WTC11 (cell line): ENCODE measurements at regions not wholly inside any gene's neighbourhood (a gene's known extent, or its start where the extent isn't known, plus 50 kb on each side); places are given as distances from the start of the nearest gene placed in this dataset.
"Not testable (repeated sequence)": the region's sequence is repeated elsewhere in the genome, so short reads cannot be mapped to it uniquely, and the experiment has no call there.

Source experiments
- ATAC-seq: fragments of 200-7000 bp; cut with Tn5 transposase; 2 replicates; pipeline ENCODE4 v1.10.0; 2021; ENCODE audit warnings: mild to moderate bottlenecking, moderate library complexity
- CTCF ChIA-PET: fragments of 300-600 bp; sonication (Branson Sonifier 250); formaldehyde crosslinking; loops from one replicate; lab custom pipeline; 2021; ENCODE audit warnings: antibody characterized with exemption; lab: Charles Lee
- POLR2A ChIA-PET: fragments of 350-600 bp; sonication (Branson Sonifier 250); formaldehyde crosslinking; loops from one replicate; lab custom pipeline; 2021; ENCODE audit warnings: antibody characterized with exemption; lab: Charles Lee
- DNase-seq: peaks from one replicate; pipeline ENCODE4 v3.0.0; 2021; ENCODE audit warnings: low spot score
- H3K27ac Mint-ChIP-seq: 2 replicates; pipeline ENCODE4 v1.8.0; 2021; ENCODE audit warnings: mixed read lengths
- H3K27me3 Mint-ChIP-seq: 2 replicates; pipeline ENCODE4 v1.8.0; 2021; ENCODE audit warnings: low read depth, mild to moderate bottlenecking, moderate library complexity, mixed read lengths
- H3K36me3 Mint-ChIP-seq: 2 replicates; pipeline ENCODE4 v1.8.0; 2021; ENCODE audit warnings: mixed read lengths
- H3K4me1 Mint-ChIP-seq: 2 replicates; pipeline ENCODE4 v1.8.0; 2022; ENCODE audit warnings: mixed read lengths
- H3K4me3 Mint-ChIP-seq: 2 replicates; pipeline ENCODE4 v1.8.0; 2021; ENCODE audit warnings: mild to moderate bottlenecking, moderate library complexity, mixed read lengths
- H3K9me3 Mint-ChIP-seq: 2 replicates; pipeline ENCODE4 v1.8.0; 2021; ENCODE audit warnings: mixed read lengths
- AR ChIP-seq: fragments of 250-450 bp; sonication (Bioruptor Pico); IDR thresholded peaks from 2 replicates; pipeline ENCODE4 v1.9.0; 2021; ENCODE audit warnings: mild to moderate bottlenecking
- ATF1 ChIP-seq: sonication (generic); formaldehyde crosslinking; IDR thresholded peaks from 2 replicates; pipeline ENCODE4 v1.8.1; 2023; ENCODE audit warnings: mild to moderate bottlenecking, moderate library complexity, missing genetic modification reagents
- CBFB ChIP-seq: sonication (generic); formaldehyde crosslinking; IDR thresholded peaks from 2 replicates; pipeline ENCODE4 v1.8.1; 2022; ENCODE audit warnings: mild to moderate bottlenecking, low read depth, missing genetic modification reagents
- E2F4 ChIP-seq: sonication (generic); formaldehyde crosslinking; IDR thresholded peaks from 2 replicates; pipeline ENCODE4 v1.8.1; 2022; ENCODE audit warnings: low read depth, mild to moderate bottlenecking, moderate library complexity, missing genetic modification reagents, borderline replicate concordance
- FOXP1 ChIP-seq: sonication (generic); formaldehyde crosslinking; IDR thresholded peaks from 2 replicates; pipeline ENCODE4 v1.8.0; 2022; ENCODE audit warnings: missing genetic modification reagents, mild to moderate bottlenecking, moderate library complexity, borderline replicate concordance
- GTF2I ChIP-seq: fragments of 250-450 bp; sonication (Bioruptor Pico); conservative IDR thresholded peaks from 2 replicates; pipeline ENCODE4 v1.4.0; 2021; ENCODE audit warnings: mild to moderate bottlenecking
- IRF1 ChIP-seq: sonication (generic); formaldehyde crosslinking; IDR thresholded peaks from 2 replicates; pipeline ENCODE4 v1.8.0; 2023; ENCODE audit warnings: missing genetic modification reagents
- JUN ChIP-seq: sonication (generic); formaldehyde crosslinking; IDR thresholded peaks from 2 replicates; pipeline ENCODE4 v1.8.0; 2023; ENCODE audit warnings: mild to moderate bottlenecking, missing genetic modification reagents
- KAT7 ChIP-seq: sonication (generic); formaldehyde crosslinking; IDR thresholded peaks from 2 replicates; pipeline ENCODE4 v1.8.1; 2023; ENCODE audit warnings: missing genetic modification reagents, mild to moderate bottlenecking, borderline replicate concordance
- NFYB ChIP-seq: sonication (generic); formaldehyde crosslinking; conservative IDR thresholded peaks from 2 replicates; pipeline ENCODE4 v1.8.0; 2022; ENCODE audit warnings: low read depth, missing genetic modification reagents
- NR3C1 ChIP-seq: sonication (generic); formaldehyde crosslinking; conservative IDR thresholded peaks from 2 replicates; pipeline ENCODE4 v1.8.1; 2023; ENCODE audit warnings: low read depth, mild to moderate bottlenecking, missing genetic modification reagents
- PREB ChIP-seq: sonication (generic); formaldehyde crosslinking; IDR thresholded peaks from 2 replicates; pipeline ENCODE4 v1.8.1; 2022; ENCODE audit warnings: mild to moderate bottlenecking, missing genetic modification reagents, moderate library complexity, borderline replicate concordance
- PRRX2 ChIP-seq: fragments of 250-450 bp; sonication (Bioruptor Pico); IDR thresholded peaks from 2 replicates; pipeline ENCODE4 v1.8.0; 2021; ENCODE audit warnings: mild to moderate bottlenecking
- RELA ChIP-seq: sonication (generic); formaldehyde crosslinking; IDR thresholded peaks from 2 replicates; pipeline ENCODE4 v1.8.1; 2022; ENCODE audit warnings: missing genetic modification reagents, mild to moderate bottlenecking, borderline replicate concordance
- TEAD4 ChIP-seq: sonication (generic); formaldehyde crosslinking; IDR thresholded peaks from 2 replicates; pipeline ENCODE4 v1.8.0; 2022; ENCODE audit warnings: mild to moderate bottlenecking, missing genetic modification reagents
- USF1 ChIP-seq: sonication (generic); formaldehyde crosslinking; IDR thresholded peaks from 2 replicates; pipeline ENCODE4 v1.8.0; 2022; ENCODE audit warnings: mild to moderate bottlenecking, missing genetic modification reagents
- ZMAT4 ChIP-seq: fragments of 250-450 bp; sonication (Bioruptor Pico); IDR thresholded peaks from 2 replicates; pipeline ENCODE4 v1.9.0; 2021; ENCODE audit warnings: mild to moderate bottlenecking
- ZNF121 ChIP-seq: sonication (generic); formaldehyde crosslinking; IDR thresholded peaks from 2 replicates; pipeline ENCODE4 v1.8.0; 2023; ENCODE audit warnings: missing genetic modification reagents
- ZNF219 ChIP-seq: sonication (generic); formaldehyde crosslinking; IDR thresholded peaks from 2 replicates; pipeline ENCODE4 v1.8.0; 2023; ENCODE audit warnings: missing genetic modification reagents, mild to moderate bottlenecking, borderline replicate concordance
- ZNF232 ChIP-seq: sonication (generic); formaldehyde crosslinking; IDR thresholded peaks from 2 replicates; pipeline ENCODE4 v1.8.0; 2022; ENCODE audit warnings: mild to moderate bottlenecking, missing genetic modification reagents
- ZNF425 ChIP-seq: fragments of 250-450 bp; sonication (Bioruptor Pico); conservative IDR thresholded peaks from 2 replicates; pipeline ENCODE4 v1.9.0; 2021; ENCODE audit warnings: mild to moderate bottlenecking
- ZNF512 ChIP-seq: sonication (generic); formaldehyde crosslinking; IDR thresholded peaks from 2 replicates; pipeline ENCODE4 v1.8.1; 2022; ENCODE audit warnings: missing genetic modification reagents, borderline replicate concordance

- TF ChIP-seq GTF2I (CRISPR knock-in tag) (no peak), ZNF121 (CRISPR knock-in tag) (no peak), FOXP1 (CRISPR knock-in tag) (no peak), TEAD4 (CRISPR knock-in tag) (no peak), ZMAT4 (CRISPR knock-in tag) (no peak), ZNF425 (CRISPR knock-in tag) (no peak), NR3C1 (CRISPR knock-in tag) (no peak), USF1 (CRISPR knock-in tag) (no peak), JUN (CRISPR knock-in tag) (no peak), KAT7 (CRISPR knock-in tag) (no peak), RELA (CRISPR knock-in tag) (no peak), AR (no peak), ZNF512 (no peak)
- H3K27me3 Mint-ChIP-seq: no peaks in the 10 kb centered on the region
- peaks cover 6% of the 10 kb centered on the region for H3K9me3 Mint-ChIP-seq
- no peaks in the 10 kb centered on the region for H3K4me1 Mint-ChIP-seq
- no peak overlapping the region for H3K27ac Mint-ChIP-seq
- DNase-seq (no peak), ATAC-seq (no peak)
- POLR2A ChIA-PET: no interaction called here
- H3K36me3 Mint-ChIP-seq: peaks cover 4% of the 10 kb centered on the region
- CTCF ChIA-PET: no interaction called here
- no peak overlapping the region for H3K4me3 Mint-ChIP-seq
Measured at GRCh38 chr6:6962699-6963098, 145.1 kb upstream of the RREB1 start.

- not testable (repeated sequence) for H3K27me3 Mint-ChIP-seq, H3K4me1 Mint-ChIP-seq, DNase-seq, H3K27ac Mint-ChIP-seq, H3K9me3 Mint-ChIP-seq, H3K36me3 Mint-ChIP-seq, ATAC-seq, H3K4me3 Mint-ChIP-seq
- CTCF ChIA-PET: interaction anchor here (0.6 kb wide), 1 partner anchor 45 kb away, joined by 3 read pairs; no protein-coding TSS in a partner anchor
- POLR2A ChIA-PET: interaction anchor here (0.7 kb wide), 1 partner anchor 128 kb away, joined by 4 read pairs; no protein-coding TSS in a partner anchor
Measured at GRCh38 chr6:6963390-6963789, 144.4 kb upstream of the RREB1 start.

- ChIA-PET CTCF (no interaction called here), POLR2A (interaction anchor here (0.5 to 0.7 kb wide), 2 partner anchors 286 to 1888 kb away, joined by 3 to 5 read pairs; no protein-coding TSS in a partner anchor)
- Mint-ChIP-seq H3K36me3 (peaks cover 4% of the 10 kb centered on the region), H3K27ac (no peak overlapping the region), H3K4me1 (peaks cover 1% of the 10 kb centered on the region), H3K27me3 (no peaks in the 10 kb centered on the region), H3K9me3 (peaks cover 6% of the 10 kb centered on the region), H3K4me3 (no peak overlapping the region)
- ATAC-seq (no peak), DNase-seq (no peak)
- TF ChIP-seq IRF1 (CRISPR knock-in tag) (no peak), NFYB (CRISPR knock-in tag) (no peak), PREB (CRISPR knock-in tag) (no peak), ZNF219 (CRISPR knock-in tag) (no peak), JUN (CRISPR knock-in tag) (no peak), PRRX2 (no peak), ZNF232 (CRISPR knock-in tag) (no peak), ATF1 (CRISPR knock-in tag) (no peak), CBFB (CRISPR knock-in tag) (no peak), E2F4 (CRISPR knock-in tag) (no peak)
Measured at GRCh38 chr6:6964675-6965074, 143.1 kb upstream of the RREB1 start.
